IMR-90 (cell line): ENCODE measurements at regions not wholly inside any gene's neighbourhood (a gene's known extent, or its start where the extent isn't known, plus 50 kb on each side); places are given as distances from the start of the nearest gene placed in this dataset.

ENCODE experiments used
- CEBPB ChIP-seq: IDR thresholded peaks from 2 replicates; pipeline ENCODE4 v1.6.1; 2012; ENCODE audit warnings: low read depth, low read length, improper control_type of control experiment
- MAFK ChIP-seq: IDR thresholded peaks from 2 replicates; pipeline ENCODE4 v1.6.1; 2012; ENCODE audit warnings: low read depth, low read length, improper control_type of control experiment
- MAZ ChIP-seq: IDR thresholded peaks from 2 replicates; pipeline ENCODE4 v1.6.1; 2012; ENCODE audit warnings: low read depth, mild to moderate bottlenecking, low read length, improper control_type of control experiment, moderate library complexity, borderline replicate concordance
- NFE2L2 ChIP-seq: fragments of 150-350 bp; IDR thresholded peaks from 2 replicates; pipeline ENCODE4 v1.6.1; 2016; ENCODE audit warnings: low read depth, mild to moderate bottlenecking, low read length
- SMC3 ChIP-seq: fragments of 150-350 bp; IDR thresholded peaks from 2 replicates; pipeline ENCODE4 v1.6.1; 2016; ENCODE audit warnings: low read depth, mild to moderate bottlenecking, antibody characterized with exemption, low read length, moderate library complexity
- TF ChIP-seq, protein P1 (sequence below): conservative IDR thresholded peaks from 2 replicates; pipeline ENCODE4 v1.5.1; 2012; ENCODE audit warnings: mild to moderate bottlenecking, low read depth, low read length, improper control_type of control experiment
- TF ChIP-seq, protein P2 (sequence below): fragments of 150-350 bp; IDR thresholded peaks from 2 replicates; pipeline ENCODE4 v1.6.1; 2016; ENCODE audit warnings: low read depth, mild to moderate bottlenecking, low read length, moderate library complexity, borderline replicate concordance

DNA sequence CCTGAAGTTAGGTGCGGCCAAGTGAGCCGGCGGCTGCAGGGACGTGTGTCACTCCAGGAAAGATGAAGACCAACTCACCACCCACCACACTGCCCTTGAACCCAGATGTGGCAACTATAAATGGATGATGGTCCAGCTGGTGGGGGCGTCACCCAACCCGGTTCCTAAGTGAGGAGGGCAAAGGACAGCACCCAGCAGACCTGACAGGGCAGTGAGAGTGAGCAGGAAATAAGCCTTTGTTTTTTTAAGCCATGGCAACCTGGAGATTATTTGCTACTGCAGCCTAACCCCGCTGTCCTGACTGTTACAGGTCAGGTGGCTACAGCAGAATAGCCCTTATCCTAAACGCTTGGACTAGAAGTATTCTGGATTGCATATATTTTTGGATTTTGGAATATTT, 228.9 kb downstream of the CTTN start:
- TF ChIP-seq, protein P1, sequence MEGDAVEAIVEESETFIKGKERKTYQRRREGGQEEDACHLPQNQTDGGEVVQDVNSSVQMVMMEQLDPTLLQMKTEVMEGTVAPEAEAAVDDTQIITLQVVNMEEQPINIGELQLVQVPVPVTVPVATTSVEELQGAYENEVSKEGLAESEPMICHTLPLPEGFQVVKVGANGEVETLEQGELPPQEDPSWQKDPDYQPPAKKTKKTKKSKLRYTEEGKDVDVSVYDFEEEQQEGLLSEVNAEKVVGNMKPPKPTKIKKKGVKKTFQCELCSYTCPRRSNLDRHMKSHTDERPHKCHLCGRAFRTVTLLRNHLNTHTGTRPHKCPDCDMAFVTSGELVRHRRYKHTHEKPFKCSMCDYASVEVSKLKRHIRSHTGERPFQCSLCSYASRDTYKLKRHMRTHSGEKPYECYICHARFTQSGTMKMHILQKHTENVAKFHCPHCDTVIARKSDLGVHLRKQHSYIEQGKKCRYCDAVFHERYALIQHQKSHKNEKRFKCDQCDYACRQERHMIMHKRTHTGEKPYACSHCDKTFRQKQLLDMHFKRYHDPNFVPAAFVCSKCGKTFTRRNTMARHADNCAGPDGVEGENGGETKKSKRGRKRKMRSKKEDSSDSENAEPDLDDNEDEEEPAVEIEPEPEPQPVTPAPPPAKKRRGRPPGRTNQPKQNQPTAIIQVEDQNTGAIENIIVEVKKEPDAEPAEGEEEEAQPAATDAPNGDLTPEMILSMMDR: no peak
- TF ChIP-seq MAZ (no peak), NFE2L2 (no peak), SMC3 (no peak), MAFK (no peak), CEBPB (no peak)
- TF ChIP-seq, protein P2, sequence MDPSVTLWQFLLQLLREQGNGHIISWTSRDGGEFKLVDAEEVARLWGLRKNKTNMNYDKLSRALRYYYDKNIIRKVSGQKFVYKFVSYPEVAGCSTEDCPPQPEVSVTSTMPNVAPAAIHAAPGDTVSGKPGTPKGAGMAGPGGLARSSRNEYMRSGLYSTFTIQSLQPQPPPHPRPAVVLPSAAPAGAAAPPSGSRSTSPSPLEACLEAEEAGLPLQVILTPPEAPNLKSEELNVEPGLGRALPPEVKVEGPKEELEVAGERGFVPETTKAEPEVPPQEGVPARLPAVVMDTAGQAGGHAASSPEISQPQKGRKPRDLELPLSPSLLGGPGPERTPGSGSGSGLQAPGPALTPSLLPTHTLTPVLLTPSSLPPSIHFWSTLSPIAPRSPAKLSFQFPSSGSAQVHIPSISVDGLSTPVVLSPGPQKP: no peak
